ENCODE measurements at regions not wholly inside any gene's neighbourhood (a gene's known extent, or its start where the extent isn't known, plus 50 kb on each side); places are given as distances from the start of the nearest gene placed in this dataset.

DNA sequence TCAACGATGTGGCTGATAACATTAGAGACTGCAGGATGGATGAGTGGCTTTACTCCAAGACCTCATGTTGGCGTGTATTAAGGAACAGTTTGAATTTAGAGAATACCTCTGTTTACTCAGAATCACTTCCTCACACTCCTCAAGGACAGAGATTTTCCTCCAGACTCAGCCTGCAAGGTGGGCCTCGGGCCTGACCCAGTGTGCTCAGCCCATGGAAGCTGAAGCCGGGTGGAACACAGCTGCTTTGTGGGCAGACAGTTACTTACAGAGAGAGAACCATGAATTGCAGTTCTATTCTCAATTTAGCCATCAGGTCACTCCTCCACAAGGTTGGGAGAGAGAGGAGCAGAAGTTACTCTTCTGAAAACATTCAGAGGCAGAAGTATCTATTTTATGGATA lies 135.8 kb downstream of the SNX19 start:
- no peak for DNase-seq

DNA sequence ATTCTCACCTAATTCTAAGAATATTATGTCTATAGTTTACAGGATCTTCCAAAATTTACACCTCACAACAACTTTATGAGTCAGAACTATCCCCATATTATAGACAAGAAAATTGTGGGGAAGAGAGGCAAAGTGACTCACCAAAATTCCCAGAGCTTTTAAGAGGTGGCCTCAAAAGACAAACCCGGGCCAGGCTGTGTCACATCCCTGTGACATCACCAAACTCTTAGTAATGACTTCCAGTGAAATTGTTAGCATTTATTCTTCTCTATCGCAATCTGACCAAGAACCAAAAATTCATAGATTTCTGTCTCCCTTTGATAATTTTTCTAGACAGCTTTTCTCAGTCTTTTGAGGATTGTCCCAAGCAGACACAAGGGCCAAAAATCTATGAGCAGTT lies 134.3 kb downstream of the SNX19 start:
- peak; percentile 93 for DNase-seq

DNA sequence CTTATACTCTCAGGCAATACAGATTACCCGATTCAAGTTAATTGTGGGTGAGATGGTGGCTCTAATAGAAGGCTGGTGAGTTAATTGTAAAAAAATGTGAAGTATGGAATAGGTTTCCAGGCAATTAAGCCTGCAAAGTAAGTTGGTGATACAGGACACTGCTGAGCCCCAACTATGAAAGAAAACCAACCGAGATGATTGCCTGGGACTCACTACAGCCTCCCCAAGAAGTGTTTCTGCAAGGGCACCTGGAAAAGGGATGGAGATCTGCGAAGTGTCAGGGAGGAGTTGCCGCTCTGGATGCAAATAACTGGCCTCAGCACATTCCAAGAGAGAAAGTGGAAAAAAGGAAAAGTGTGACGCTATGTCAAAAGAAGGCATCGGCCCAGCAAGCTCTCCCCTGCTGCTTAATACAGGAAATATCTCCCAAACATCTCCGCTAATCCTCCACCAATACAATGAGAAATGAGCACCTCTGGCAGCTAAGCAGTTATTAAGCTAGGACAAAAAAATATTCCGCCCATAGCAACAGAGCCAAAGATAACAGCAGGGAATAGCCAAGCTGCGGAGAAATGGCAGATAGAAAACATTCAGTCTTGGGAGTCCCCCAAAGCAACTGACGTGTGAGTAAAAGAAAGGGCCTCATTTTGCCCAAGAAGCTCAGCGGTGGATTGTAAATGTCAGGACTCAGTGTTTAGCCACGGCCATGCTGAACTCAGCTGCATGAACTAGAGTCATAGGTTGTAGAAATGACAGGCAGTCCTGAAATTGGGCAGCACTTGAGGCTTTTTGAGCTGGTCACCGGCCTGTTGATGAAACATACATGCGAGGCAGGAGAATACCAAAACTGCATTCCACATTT lies 133.7 kb downstream of the SNX19 start:
- peak; percentile 78 for DNase-seq

DNA sequence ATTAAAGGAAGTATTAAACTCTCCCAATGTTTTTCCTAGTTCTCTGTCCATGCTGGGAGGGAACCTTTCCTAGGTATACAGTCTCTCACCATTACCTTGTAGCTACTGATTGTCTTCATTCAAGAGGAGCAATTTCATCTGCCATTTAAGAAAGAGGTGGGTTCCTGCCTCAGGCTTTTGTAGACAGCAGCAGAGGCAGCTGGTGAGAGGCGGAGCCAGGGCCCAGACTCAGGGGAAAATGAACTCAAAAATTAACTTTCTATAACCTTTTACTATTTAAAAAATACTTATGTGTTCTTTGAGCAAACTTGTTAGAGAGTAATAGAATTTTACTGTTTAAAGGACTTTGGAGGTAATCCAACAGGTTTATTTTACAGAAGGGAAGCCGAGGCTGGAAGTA lies 133.0 kb downstream of the SNX19 start:
- no peak for DNase-seq

DNA sequence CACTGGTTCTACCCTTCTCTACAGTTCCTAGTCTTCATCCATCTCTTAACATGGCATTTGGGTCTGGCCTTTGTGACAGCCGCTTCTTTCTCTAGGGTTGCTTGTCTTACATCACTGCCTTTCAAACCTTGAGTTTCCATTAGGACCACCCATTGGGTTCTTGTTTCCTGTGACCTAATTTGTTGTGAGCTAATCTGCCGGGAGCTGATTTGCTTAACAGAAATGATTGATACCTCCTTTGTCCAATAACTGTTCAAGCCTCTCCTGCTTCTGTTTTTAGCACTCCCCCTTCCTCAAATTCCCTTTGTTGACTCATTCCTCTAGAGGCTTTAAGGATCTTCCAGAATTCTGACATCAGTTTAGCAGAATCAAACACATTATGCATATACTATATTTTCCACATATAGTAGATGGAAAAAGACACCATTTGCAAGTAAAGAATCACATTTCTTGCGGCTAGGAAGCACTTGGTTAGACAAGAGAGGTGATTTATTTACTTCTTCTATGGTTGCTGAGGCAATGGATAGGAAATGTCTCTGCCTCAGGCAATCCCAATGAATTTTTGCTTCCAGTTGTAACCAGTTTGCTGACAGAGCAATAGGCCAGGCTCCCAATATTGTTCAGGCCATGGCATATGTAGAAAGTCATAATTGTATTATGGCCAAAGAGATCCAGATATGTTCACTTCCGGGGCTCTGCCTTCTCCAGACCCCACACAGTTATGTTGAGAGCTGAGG lies 130.7 kb downstream of the SNX19 start:
- peak; percentile 88 for DNase-seq

DNA sequence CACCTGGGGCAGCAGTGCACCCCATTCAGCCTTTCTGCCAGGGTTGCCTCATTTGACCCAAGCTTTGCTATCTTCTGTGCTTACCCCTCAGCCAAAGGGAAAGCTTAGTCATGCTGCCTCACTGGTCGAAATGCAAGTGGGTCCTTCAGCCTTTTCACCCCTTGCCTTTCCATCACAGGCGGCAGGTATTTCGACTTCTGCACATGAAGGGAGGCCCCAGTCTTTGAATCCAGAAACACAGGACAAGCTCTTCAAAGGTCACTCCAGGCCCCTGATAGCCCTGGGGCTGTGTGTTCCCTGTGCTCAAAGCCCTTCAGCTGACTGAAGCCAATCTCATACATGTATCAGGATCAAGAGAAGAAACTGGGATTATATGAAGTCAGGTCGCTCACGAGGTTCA lies 129.7 kb downstream of the SNX19 start:
- DNase-seq: no peak

DNA sequence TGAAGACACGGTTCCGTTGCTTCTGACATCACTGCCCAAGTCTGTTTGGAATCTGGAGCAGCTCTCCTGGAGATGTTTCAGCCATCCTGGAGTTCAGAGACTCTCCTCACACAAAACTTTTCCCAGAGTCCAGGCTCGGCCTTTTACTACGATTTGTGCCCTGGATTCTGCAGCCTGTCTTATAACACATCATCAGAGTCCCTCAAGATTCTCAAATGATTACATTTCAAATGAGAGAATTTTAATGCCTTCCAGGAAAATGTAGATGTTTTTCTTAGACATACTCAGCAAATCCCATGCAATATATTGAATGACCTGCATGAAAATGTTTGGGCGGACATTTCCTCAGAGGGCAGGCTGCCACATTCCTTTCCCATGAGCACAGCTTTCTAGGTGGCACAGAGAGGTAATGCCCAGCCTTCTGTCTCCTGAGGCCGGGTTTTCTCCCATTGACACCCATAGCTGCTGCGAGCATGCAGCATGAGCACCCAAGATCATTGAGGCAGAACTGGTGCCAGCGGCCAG lies 129.1 kb downstream of the SNX19 start:
- peak; percentile 47 for DNase-seq

DNA sequence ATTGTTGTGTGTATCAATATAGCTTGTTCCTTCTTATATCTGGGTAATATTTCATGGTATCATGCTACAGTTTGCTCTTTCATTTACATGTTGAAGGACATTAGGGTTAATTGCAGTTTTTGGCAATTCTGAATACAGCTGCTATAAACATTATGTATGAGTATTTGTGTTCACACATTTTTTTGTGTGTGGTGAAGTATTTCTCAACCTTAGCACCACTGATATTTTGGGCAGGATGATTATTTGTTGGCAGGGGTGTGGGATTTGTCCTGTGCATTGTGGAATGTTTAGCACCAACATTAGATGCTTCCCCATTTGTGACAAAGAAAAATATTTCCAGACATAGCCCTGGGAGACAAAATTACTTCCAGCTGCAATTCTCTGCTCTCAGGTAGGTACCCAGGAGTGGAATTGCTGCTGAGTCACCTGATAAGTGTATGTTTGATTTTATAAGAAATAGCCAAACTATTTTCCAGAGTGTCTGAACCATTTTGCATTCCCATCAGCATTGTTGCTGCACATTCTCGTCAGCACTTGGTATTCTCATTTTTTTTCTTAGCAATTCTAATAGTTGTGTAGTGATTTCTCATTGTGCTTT lies 128.2 kb downstream of the SNX19 start:
- DNase-seq: no peak

DNA sequence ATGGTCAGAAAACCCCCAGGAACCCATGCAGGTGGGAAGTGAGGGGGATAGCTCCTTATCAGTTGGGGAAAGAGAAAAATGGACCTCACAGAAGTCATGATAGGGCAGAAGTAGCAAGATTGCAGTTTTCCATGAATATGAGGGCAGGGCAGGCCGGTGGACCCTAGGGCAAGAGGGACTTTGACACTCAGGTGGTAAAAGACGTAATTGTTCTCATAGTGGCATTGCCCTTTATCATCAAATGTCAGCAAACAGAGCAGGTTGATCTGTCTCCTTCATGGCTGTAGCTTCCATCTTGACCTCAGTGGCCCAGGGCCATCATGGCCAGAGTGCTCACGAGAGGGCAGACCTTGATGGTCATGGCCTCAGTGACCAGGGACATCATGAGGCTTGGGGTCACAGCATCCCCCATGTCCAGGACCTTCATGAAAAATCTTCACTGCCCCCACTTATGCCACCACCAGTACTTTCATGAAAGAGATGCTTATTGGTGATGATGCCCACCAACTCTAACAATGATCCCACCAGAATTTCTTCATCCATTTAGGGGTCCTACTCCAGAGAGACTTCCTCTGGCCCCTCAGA lies 127.1 kb downstream of the SNX19 start:
- DNase-seq: no peak

DNA sequence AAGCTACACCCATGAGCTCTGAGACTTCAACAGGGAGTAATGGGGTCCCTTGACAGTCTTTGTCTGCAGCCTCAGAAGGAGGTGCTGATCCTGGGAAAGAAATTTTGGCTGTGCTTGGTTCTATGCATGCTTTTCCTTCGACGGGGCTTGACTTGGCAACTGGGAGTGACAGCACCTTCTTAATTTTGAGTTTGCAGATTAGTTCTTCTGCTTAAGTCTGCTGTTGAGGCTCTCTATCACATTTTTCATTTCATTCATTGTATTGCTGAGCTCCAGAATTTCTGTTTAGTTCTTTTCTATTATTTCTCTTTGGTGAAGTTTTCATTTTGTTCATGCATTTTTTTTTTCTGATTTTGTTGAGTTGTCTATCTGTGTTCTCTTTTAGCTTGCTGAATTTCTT lies 125.6 kb downstream of the SNX19 start:
- no peak for DNase-seq

DNA sequence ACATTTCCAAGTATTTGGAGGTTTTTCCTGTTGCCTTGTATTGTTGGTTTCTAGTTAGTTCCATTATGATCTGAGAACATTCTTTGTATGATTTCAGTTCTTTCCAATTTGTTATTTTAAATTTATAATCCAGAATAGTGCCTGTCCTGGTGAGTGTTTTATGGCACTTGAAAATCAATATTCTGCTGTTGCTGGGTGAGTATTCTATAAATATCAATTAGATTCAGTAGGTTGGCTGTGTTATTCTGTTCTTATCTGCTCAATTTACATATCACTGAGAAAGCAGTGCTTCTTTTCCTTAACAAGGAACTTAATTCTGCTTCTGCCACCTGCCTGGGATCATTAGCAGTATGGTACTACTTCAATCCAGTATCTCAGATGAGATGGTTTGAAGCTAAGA lies 123.5 kb downstream of the SNX19 start:
- no peak for DNase-seq

DNA sequence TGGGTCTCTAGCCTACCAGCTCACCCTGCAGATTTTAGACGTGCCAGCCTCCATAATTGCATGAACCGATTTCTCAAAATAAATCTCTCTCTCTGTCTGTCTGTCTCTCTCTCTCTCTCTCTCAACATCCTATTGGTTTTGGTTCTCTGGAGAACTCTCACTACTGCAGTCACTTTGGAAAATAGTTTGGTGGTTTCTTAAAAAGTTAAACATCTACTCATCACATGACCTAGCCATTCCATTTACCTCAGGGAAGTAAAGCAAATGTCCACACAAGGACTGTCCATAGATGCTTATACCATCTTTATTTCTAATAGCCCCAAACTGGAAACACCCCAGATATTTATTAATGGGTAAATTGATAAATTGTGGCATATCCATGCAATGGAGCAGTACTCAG lies 119.5 kb downstream of the SNX19 start:
- DNase-seq: no peak

DNA sequence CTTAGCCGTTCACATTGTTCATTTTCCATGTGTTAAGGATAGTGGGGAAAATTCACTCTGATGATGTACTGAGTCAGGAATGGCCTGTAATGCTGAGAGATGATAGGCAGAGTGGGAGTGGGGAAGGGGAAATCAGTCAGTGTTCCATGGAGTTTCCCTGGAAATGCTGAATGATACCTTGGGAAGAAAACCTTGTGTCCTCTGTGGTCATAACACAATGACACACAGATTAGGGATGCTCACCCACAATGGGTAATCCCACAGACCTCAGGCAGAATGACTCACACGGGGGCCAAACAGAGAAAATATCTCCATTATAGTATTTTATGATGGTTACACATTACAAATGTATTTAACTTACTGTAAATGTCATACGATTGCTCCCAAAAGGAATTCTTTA lies 118.0 kb downstream of the SNX19 start:
- peak; percentile 99 for DNase-seq

DNA sequence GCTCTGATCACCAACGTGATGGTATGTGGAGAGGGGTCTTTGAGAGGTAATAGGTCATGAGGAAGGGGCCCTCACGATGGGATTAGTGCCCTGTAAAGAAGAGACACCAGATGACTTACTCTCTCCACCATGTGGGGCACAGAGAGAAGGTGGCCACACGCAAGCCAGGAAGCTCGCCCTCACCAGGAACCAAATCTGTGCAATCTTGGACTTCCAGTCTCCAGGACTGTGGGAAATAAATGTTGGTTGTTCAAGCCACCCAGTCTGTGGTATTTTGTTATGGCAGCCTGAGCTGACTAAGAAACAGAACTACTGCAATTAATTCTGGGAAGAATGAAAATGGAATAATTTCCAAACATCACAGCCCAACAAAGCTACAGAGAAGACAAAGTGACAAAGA lies 117.5 kb downstream of the SNX19 start:
- peak; percentile 42 for DNase-seq

DNA sequence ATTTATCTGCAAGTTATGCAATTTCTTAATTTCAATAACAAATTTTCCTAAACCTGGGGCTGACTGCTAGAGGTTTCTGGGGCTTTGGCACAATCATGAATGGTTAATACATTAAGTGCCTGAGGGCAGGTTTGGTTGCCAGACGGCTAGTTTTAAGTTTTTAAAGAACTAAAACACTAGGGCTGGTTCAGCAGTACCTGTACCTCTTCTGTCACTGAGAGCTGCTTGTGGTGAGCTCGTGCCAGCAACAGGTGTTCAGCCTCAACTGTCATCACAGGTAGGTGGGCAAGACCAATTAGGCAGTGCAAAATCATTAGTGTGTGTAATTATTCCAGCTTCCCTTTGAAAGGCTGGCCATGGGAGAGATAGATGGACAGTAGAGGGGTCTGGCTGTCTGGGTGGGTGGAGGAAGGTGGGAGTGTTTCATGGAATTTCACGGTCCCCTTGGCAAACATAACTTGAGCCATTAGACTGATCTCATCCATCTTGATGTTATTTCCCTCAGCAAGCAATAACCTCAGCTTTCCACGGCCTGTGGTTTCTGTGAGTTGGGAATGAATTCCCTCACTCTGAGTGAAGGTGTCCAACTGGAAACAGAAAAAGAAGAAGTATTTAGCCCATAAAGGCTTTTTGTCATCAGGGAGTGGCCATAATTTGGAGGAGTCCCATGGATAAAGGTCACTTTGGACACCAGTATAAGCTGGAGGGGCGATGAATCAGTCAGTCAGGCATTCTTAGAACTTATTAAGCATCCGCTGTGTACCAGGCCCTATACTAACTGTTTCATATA lies 114.8 kb downstream of the SNX19 start:
- DNase-seq: peak; percentile 47

DNA sequence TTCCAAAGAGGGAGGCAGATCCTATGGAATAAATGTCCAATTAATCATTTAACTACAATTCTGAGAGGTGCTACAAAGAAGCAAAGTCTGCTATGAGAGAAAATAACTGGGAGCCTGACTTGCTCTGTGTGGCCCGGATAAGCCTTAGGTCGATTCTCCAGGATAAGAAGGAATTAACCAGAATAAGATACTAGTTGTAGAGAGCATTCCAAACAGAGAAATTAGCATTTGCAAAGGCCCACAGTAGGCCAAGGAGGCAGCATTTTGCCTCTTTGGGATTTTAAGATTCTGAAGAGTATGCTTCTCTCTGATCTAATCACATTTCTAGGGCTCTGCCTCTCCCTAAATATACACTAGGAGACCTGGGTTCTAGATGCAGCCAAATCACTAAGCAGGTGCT lies 113.7 kb downstream of the SNX19 start:
- DNase-seq: no peak

DNA sequence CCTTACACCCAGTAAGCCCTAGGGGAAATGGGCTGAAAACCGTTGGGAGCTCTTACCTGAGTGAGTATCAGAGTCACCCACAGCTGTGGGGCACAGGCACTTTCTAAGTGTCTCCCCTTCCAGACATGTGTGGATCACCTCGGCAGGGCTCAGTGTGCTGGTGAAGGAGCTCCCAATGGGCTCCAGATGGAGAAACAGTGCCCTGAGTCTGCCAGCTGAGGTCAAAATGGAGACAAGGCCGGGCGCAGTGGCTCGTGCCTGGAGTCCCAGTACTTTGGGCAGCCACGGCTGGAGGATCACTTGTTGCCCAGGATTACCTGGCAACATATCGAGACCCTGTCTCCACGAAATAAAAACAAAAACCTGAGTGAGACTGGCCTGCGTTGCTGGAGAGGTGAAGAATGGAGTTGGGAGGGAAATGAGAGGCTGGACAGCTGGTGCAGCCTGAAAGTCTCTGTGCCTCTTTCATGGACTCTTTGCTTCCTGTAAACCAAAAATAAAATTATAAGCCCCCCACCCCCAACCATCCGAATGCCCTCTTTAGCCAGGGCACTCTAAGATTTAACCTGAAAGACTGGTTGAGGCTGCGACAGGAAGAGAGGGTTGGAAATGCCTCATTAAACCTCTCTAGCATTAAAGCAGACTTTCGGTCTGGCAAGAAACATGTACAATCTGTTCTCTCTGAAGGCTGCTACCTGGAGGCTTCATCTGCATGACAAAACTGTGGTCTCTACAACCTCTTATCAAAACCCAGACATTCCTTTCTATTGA lies 111.8 kb downstream of the SNX19 start:
- no peak for DNase-seq

DNA sequence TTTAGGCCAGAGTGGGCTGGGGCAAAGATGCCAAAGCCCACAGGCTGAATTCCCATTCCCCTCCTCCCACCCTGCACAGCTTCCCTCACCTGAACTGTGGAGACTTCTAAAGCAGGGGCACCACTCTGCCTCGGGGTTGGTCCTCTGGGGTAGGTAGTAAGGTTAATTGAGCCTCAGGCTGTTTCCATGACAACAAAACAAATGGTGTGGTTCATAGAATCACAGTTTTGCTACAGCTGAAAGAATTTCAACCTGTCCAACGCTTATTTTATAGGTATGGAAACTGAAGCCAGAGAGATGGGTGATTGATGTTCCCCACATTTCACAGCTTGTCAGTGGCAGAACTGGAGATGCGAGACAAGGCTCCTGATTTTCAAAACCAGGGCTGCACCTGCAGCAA lies 109.5 kb downstream of the SNX19 start:
- DNase-seq: no peak

DNA sequence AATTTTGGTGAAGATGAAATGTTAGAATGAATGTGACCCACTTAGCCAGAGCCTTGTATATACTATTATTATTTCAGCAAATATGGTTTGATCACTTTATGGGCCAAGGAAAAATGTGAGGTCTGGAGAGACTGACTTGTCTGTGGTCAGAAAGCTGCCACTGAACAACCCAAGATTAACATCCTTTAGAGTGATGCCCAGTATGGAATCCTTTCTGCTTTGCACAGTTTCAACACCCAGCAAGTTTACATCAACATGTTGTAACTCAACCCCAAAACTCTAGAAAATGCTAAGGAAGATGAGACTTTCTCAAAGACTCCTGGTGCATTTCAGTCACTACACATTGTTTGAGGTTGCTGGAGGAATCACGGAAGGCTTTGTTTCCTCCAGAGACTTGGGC lies 107.7 kb downstream of the SNX19 start:
- no peak for DNase-seq

DNA sequence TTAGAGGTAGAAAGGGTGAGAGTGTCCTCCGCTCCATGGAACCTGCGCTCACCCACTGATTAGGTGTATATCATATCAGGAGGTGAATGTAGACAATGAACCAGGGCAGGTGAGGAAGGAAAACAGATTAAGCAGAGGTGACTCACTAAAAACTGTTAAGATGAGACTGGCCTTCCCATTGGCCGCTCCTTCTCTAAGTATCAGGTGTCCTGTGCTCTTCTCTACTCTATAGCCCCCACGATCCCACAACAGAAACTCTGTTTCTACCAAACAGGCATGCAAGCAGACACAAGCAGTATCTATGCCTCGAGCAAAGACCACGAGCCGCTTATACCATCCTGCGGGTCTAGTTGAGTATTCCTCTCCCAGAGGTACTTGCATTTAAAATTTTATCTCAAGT lies 103.1 kb downstream of the SNX19 start:
- DNase-seq: no peak

DNA sequence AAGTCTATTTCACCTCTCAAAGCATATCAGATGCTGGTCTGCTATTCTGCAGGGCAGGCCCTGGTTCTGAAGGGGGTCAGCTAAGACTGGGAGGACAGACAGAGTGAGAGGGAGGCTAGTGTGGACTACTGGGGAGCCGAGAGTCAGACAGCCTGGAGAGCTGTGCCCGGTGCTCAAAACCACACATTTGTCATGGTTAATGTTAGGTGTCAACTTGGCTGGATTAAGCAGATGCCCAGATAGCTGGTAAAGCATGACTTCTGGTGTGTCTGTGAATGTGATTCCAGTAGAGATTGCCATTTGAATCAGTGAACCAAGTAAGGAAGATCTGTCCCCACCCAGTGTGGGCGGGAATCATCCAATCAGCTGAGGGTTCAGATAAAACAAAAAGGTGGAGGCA lies 102.6 kb downstream of the SNX19 start:
- DNase-seq: no peak
